ENCODE measurements at regions not wholly inside any gene's neighbourhood (a gene's known extent, or its start where the extent isn't known, plus 50 kb on each side); places are given as distances from the start of the nearest gene placed in this dataset.

DNA sequence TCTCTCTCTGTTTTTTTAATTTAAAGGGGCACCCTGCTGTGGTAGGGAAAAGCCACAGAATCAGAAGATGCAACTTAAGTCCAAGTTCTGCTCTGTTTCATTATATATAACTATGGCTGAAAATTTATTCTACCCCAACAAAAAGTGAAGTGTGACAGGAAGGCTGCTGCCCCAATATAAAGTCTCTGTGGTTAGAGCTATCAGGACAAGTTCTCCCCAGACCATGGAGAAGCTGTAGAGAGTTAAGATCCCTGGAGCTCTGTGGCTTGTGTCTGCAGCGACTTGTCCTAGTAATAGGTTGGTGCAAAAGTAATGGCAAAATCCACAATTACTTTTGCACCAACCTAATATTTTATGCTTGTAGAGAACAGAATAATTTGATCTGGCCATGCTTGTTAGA is 250.9 kb downstream of the PSAT1 start:
- Histone ChIP-seq H3K27me3 (no peaks in the 10 kb centered on the region), H3K9me3 (no peaks in the 10 kb centered on the region), H3K4me1 (no peaks in the 10 kb centered on the region), H3K27ac (no peak overlapping the region), H3K36me3 (no peaks in the 10 kb centered on the region), H3K4me3 (no peak overlapping the region)
- intact Hi-C loops (cut with DNase I; ENCODE audit: low total_unique reads) = no loop called here
- no peak for DNase-seq
- no peak for TF ChIP-seq EP300 (IDR thresholded peaks at IDR 0.05)
- 75 to 88% (median 87%) methylated on average over 1 of the region's 1 CpG for WGBS, 5 donors

DNA sequence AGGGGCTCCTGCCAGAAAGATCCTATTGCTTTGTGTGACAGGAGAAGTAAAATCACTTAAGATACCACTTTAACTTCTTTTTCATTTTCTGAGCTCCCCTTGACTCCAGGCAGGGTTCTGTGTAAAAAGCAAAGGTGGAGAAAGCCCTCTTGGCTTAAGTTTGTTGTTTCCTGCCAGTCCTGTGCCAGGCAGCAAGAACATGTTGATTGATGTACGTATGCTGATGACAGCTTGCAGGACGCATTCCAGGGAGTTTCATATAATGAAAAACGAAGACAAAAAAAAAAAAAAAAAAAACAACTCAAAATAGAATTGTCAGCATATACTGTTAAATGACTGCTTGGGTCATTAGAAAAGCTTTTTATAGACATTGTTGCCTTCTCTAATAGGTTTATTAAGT is 251.7 kb downstream of the PSAT1 start:
- Histone ChIP-seq H3K36me3 (no peaks in the 10 kb centered on the region), H3K4me3 (no peak overlapping the region), H3K4me1 (no peaks in the 10 kb centered on the region), H3K27ac (no peak overlapping the region), H3K9me3 (no peaks in the 10 kb centered on the region), H3K27me3 (no peaks in the 10 kb centered on the region)
- DNase-seq = no peak
- intact Hi-C loops (cut with DNase I; ENCODE audit: low total_unique reads) = no loop called here
- WGBS, 5 donors = 63 to 80% (median 75%) methylated on average over 3 of the region's 3 CpGs
- TF ChIP-seq POLR2A (IDR thresholded peaks at IDR 0.05) (no peak), EP300 (IDR thresholded peaks at IDR 0.05) (no peak), POLR2AphosphoS5 (IDR thresholded peaks at IDR 0.05) (no peak), CTCF (IDR thresholded peaks at IDR 0.05) (no peak)

- Histone ChIP-seq H3K9me3 (no peaks in the 10 kb centered on the region), H3K4me1 (no peaks in the 10 kb centered on the region), H3K36me3 (no peaks in the 10 kb centered on the region), H3K4me3 (no peak overlapping the region), H3K27me3 (no peaks in the 10 kb centered on the region), H3K27ac (no peak overlapping the region)
- DNase-seq = no peak
- intact Hi-C loops (cut with DNase I; ENCODE audit: low total_unique reads) = no loop called here
- 54 to 73% (median 59%) methylated on average over 3 of the region's 3 CpGs for WGBS, 5 donors
- TF ChIP-seq EP300 (IDR thresholded peaks at IDR 0.05) = no peak
Observed at GRCh38 chr9:78549711-78550110, 252.8 kb downstream of the PSAT1 start.

GRCh38 chr9:78552802-78553201 is 255.9 kb downstream of the PSAT1 start:
- no peaks in the 10 kb centered on the region for H3K9me3 ChIP-seq
- WGBS, 5 donors = 0 to 41% (median 17%) methylated on average over 1 of the region's 1 CpG
- TF ChIP-seq POLR2AphosphoS5 (IDR thresholded peaks at IDR 0.05) (no peak), CTCF (IDR thresholded peaks at IDR 0.05) (no peak), POLR2A (IDR thresholded peaks at IDR 0.05) (no peak), EP300 (IDR thresholded peaks at IDR 0.05) (no peak)

DNA sequence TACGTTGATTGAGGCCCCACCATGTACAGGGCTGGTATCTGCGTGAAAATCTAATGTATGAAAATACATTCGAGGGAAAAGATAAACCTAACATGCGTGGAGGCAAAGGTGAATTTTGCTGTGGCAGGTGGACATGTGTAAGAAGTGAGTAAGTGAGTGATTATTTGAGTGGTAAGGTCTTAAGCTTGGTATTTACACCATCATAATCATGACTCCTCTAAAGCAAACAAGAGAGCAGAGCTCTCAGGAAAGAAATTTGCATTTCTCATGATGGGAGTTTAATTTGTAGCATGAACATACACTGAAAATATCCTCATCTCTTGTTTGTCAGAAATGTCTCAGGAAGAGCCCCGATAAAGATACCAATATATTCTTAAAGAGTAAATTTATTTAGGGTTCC is 260.6 kb downstream of the PSAT1 start:
- TF ChIP-seq EP300 (IDR thresholded peaks at IDR 0.05) (no peak), POLR2AphosphoS5 (IDR thresholded peaks at IDR 0.05) (no peak), CTCF (IDR thresholded peaks at IDR 0.05) (no peak)
- DNase-seq = no peak
- Histone ChIP-seq H3K27me3 (no peaks in the 10 kb centered on the region), H3K4me1 (no peaks in the 10 kb centered on the region), H3K4me3 (no peak overlapping the region), H3K9me3 (no peaks in the 10 kb centered on the region), H3K36me3 (no peaks in the 10 kb centered on the region), H3K27ac (no peak overlapping the region)
- 36 to 64% (median 48%) methylated on average over 5 of the region's 5 CpGs for WGBS, 5 donors
- intact Hi-C loops (cut with DNase I; ENCODE audit: low total_unique reads) = no loop called here

More at GRCh38 chr9:78552802-78553201, 255.9 kb downstream of the PSAT1 start:
- Histone ChIP-seq H3K4me3 (no peak overlapping the region), H3K4me1 (no peaks in the 10 kb centered on the region), H3K27me3 (no peaks in the 10 kb centered on the region), H3K36me3 (no peaks in the 10 kb centered on the region), H3K27ac (no peak overlapping the region)
- intact Hi-C loops (cut with DNase I; ENCODE audit: low total_unique reads) = no loop called here
- DNase-seq = no peak

Measured in stomach (tissue), 8 donors.